ENCODE measurements at regions not wholly inside any gene's neighbourhood (a gene's known extent, or its start where the extent isn't known, plus 50 kb on each side); places are given as distances from the start of the nearest gene placed in this dataset.
A peak's percentile ranks its signal among the peaks of the same experiment; 100 is the strongest.

DNA sequence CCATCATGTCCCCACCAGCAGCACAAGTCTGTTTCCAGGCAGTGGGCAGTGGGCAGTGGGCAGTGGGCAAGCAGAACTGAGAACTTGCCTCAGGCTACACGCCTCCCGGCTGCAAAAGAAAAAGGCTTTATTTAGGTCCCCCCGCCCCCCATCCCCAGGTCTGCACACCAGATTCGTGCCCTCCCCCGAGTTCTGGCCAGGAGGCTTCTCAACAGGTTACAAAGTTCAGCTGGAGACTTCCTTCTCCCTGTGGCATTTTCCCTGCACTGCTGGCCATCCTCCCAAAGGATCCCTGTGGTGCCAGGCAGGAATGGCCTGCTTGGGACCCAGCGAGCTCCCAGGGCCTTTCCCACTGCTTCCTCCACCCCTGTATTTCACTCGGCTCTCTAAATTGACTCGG lies 97.0 kb upstream of the TRIM2 start:
- DNase-seq, result no peak

DNA sequence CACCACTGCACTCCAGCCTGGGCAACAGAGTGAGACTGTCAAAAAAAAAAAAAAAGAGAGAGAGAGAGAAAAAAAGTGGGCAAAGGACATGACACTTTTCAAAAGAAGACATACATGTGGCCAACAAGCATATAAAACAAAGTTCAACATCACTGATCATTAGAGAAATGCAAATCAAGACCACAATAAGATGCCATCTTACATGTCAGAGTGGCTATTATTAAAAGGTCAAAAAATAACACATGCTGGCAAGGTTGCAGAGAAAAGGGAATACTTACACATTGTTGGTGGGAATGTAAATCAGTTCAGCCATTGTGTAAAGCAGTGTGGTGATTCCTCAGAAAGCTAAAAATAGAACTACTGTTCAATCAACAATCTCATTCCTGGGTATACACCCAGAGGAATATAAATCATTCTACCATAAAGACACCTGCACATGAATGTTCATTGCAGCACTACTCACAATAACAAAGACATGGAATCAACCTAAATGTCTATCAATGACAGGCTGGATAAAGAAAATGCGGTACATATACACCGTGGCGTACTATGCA lies 94.9 kb upstream of the TRIM2 start:
- DNase-seq, result no peak

DNA sequence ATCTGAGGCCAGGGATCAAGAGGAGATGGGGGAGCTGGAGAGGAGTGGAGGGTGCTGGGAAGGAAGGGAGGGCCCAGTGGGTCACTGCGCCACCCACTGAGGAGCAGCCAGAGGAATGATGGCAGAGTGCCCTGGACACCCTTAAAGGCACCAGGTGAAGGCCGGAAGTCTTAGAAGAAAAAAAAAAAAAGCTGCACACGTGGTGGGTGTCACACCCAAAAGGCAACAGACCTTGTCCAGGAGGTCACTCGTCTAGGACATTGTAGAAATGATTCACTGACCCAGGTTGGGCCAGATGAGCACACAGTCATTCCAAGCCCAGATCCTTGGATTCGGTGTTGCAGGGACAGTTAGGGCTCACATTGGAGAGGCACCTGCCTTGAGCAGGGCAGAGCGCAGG lies 93.5 kb upstream of the TRIM2 start:
- no peak for DNase-seq

DNA sequence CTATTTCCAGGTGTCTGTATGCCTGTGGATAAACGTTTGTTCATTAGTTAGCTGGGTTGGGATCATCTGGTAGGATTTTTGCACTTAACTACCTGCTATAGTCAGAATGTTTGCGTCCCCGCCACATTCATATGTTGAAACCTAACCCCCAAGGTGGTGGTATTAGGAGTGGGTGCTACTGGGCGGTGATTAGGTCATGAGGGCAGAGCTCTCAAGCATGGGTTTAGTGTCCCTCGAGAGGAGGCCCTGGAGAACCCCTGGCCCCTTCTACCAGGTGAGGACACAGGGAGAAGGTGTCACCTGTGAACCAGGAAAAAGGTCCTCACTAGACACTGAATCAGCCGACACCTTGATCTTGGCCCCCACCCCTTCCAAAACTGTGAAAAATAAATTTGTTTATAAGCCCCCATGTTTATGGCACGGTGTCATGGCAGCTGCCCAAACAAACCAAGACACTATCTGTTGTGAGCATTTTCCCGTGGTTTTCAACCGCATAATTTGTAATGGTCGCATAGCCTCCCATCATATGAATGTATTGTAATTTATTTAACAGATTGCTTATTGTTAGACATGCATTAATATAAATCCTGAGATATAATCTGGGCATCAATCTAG lies 92.7 kb upstream of the TRIM2 start:
- DNase-seq, result no peak

DNA sequence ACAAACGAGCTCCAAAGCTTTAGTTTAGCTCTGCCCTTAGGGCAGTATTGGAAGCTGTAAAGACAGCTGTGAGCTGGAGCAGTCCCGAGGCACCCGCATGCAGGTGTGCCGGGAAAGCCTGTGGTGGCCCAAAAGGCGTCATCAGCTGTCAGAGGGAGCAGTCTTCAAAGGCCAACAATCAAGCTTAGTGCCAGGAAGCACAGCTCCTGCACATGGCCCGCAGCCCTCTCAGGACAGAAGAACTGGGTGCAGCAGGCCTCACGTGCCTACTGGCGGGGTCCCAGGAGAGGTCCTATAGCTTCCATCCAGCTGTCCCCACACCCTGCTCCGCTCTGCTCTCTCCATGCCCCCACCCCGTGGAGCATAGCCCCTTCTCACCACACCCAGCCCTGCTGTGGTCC lies 92.2 kb upstream of the TRIM2 start:
- DNase-seq, result no peak

DNA sequence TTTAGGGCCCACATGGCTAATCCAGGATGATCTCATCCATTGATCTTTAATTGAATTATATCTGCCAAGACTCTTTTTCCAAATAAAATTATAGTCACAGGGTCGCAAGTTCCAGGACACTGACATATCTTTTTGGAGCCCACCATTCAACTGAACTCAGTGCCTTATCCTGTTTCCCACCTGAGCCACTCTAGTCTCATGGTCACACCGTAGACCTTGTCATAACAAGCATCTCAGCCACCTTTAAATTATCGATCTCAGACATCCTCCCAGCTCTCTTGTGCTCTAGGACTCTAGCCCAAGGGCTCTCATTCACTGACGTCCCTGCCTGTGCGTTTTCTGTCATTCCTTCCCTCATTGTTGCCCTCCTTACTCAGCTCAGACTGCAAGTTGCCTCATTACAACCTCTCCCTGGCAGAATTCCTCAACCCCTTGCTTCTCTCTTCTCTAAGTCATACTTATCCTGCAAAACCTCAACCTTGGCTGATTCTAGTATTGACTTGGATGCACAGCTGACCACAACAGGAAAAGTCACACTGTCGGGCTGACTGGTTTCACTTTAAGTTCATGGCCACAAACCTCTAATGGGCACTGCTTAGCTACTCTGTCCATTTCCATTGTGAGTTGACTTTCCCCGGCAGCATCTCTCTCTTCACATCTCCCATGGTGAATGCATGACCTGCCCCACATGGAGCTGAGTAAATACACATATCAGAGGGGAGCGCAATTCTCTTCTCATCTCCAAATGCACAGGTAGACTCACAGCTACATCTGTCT lies 91.0 kb upstream of the TRIM2 start:
- DNase-seq, result peak; percentile 28

DNA sequence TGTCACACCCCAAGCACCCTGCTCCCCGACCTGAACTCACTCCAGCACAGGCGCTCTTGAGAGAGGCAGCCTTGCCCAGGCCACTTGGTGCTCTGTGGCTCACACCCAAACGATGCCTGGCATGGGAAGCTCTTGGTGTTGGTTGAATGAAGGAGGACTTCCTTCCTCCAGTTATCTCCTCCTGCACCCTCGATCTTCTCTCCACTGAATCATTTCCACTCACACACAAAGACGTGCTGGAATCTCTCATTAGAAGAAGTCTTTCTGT lies 90.5 kb upstream of the TRIM2 start:
- DNase-seq, result no peak

DNA sequence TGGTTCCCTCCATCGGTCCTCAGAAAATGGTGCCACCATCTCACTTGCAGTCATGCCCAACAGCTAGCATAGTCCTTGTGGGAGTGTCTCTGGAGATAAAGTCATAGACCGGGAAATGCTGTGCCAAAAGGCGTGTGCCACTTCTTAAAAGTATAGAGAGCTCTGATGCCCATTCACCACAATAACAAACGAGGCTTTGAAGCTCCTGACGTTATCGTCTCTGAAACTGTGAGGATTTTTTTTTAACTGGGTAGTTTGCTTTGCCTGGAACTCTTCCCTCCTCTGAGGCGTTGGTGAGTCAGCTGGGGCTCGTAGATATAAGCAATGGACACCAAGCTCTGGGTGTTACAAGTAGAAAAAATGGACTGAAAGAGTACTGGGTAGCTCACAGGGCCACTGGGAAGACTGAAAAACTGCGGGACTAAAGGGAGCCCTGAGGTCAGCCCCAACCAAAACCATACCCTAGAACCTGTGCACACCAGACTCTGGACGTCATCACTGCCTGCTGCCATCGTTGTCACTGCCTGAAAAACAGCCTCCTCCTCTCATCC lies 89.4 kb upstream of the TRIM2 start:
- peak; percentile 56 for DNase-seq

DNA sequence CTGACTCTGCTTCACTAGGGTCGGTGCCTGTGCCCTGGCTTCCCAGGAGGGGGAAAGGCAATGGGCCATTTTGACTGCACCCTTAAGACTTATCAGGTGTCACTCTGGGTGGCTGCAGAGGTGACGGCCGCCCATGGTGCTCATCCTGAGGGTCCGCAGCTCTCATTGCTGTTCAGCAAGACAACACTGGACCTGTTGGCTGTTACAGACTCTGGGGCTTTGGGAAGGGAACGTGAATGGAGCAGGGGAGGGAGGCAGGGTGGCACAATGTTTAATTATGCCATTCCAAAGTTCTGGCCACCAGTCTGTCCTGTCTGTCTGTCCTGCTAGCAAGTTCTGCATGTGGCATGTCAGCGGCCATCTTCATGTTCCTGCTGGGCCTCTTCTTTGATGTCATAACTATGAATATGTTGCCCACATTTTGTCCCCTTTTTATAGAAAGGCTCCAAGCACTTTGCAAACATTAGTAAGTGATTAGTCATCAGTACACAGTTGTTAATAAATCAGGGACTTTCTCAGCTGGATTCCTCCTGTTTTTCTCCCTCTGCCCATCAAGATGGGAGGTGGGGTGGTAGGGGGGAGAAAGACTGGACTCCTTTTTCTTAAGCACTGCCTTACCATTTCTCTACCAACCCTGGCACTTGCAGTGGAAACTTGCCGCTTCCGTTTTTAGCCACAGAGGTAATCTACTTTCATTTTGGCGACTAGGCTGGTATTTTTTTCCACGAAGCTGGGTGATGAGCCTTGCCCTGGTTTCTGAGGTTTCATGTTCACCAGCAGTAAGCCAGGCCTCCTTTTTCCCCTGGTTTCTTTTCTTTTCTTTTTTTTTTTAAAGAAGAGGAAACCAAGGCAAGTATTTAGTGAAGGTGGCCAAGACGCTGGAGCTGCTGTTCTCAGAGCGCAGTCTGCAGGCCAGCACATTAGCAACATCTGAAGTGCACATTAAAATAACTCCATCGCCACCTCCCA lies 88.6 kb upstream of the TRIM2 start:
- DNase-seq, result peak; percentile 81

DNA sequence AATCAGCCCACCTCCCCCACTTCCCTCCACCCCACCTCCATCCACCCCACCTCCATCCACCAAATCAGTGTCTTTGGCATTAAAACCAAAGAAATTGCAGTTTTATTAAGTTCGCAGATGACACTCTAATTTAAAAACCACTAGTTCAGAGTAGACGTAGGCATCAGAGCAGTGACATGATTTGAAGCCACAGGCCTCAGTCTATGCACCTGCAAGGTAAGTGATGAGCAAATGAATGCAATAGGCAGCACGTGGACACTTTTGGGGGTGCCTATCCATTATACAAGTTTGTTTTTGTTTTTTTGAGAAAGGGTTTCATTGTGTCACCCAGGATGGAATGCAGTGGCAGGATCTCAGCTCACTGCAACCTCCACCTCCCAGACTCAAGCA lies 88.0 kb upstream of the TRIM2 start:
- no peak for DNase-seq

DNA sequence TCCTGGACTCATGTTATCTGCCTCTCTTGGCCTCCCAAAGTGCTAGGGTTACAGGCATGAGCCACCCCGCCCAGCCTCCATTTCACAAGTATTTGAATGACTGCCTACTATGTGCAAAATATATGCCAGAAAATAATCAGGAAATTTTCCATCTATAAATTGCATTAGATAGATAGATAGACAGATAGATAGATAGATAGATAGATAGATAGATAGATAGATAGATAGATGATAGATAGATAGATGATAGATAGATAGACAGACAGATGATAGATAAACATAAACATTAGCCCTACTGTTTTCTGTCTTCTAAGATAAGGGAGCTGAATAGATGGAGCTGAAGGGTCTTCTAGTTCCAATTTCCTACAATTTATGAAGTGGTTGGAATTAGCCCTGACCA lies 87.4 kb upstream of the TRIM2 start:
- no peak for DNase-seq

DNA sequence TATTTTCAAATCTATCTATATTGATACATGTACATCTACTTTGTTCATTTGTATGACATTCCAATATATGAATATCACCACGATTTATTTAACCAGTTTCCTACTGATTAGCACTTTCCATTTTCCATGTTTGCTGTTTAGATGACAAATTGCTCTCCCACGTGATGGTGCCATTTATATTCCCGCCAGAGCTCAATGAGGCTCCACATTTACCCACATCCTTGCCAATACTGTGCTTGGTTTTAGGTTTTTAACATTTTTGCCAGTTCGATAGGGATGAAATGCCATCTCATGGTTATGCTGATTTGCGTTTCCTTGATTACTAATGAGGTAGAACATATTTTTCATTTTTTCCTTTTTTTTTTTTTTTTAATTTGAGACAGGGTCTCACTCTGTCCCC lies 86.7 kb upstream of the TRIM2 start:
- no peak for DNase-seq

DNA sequence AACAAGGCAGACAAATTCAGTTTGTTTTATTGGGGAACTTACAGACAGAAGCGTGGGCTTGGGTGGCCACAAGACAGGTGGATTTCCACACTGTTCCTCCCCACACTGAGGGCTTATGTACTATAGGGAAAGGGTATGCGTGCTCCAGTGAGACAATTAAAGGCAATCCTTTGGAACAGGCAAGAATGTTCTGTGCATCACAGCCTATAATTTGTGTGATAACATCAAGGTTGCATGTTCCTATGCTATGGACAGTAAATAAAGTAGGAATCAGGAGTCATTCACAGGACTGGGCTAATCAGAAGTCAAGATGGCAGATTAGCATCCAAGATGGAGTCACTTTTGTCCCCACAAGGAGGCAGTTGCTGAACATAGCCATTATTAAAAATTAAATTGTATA lies 84.6 kb upstream of the TRIM2 start:
- DNase-seq, result no peak

DNA sequence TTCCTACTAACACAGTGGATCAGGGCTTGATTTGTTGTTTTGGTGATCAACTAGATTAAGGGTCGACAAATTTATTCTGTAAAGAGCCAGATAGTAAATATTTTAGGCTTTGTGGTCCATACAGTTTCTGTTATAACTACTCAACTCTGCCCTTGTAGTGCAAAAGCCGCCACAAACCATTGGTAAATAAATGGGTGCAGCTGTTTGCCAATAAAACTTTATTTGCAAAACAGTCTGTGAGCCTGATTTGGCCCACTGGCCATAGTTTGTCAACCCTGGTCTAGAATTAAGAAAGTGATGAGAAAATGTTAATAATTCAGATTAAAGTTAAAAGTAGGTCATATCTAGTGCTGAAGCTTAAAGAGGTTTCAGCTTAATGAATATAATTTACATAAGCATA lies 84.0 kb upstream of the TRIM2 start:
- no peak for DNase-seq

DNA sequence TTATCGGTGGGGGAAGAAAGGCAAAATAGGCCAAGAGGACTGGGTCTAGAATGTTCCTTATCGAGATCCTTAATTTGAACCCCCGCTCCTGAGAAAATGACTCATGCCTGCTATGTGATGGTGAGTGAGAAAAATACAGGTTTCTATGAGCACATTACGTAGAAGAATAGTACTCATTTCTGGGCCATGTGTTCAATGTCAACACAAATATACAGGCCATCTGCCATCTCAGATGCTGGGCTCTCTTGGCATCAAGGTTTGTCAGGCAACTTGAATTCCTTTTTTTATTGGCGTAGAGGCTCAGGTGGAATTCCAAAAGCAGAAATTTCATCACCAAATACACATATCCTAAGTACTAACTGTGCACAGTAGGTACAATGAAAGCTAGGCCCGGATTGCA lies 81.4 kb upstream of the TRIM2 start:
- no peak for DNase-seq

DNA sequence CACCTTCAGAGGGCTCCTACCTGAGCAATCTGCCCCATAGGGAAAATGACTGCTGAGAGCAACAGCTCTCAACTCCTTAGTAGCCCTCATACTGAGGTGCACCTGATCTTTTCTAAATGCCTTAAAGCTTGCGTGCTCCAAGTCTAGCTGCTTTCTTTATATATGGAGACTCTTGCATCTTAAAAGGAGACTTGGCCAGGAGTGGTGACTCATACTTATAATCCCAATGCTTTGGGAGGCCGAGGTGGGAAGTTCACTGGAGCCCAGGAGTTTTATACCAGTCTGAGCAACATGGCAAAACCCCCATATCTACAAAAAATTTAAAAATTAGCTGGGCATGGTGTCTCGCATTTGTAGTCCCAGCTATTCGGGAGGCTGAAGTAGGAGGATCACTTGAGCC lies 78.1 kb upstream of the TRIM2 start:
- DNase-seq, result peak; percentile 23

DNA sequence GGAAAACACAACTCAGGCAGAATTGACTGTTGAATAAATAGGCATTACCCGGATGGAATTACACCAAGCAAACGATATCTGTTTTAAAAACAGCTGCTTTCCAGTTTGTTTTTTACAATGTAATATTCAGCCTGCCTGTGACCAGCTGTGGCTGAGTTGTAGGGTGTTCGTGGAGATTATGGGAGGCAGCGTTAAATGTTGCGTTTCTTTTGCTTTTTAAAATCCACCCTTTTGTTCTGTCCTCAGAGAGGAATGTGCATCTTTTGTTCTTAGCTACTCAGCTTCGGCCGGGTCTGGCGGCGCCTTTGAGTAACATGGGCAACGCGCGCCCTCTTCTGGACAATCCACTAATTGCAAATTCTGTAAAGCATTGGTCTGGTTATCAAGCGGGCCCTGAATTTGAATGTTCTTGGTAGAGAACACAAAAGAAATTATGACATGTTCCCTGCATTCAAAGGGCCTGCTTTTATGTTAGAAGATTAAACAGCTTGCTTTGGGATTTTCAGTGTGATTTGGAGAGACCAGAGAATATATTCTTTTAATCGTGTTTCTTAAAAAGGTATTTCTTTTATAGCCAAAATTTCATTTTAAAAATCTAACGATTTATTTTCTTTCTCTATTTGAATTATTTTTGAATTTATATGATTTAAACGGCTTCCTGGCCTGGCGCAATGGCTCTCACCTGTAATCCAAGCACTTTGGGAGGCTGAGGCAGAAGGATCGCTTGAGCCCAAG lies 76.3 kb upstream of the TRIM2 start:
- peak; percentile 81 for DNase-seq

DNA sequence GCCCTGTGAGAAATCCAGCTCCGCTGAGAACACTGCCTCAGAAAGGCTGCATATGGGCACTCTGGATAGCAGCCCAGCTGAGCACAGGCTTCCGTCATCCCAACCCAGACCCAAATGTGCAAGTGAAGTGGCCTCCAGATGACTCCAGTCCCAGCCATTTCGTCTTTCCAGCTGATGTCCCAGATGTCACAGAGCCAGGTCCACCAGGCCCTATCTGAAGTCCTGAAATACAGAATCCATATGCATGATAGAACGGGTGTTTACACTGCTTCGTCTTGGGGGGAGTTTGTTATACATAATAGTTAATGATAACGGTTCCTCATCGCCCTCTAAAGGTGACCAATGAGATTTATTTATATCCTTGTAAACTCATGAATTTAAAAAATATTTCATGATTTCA lies 72.6 kb upstream of the TRIM2 start:
- peak; percentile 28 for DNase-seq

DNA sequence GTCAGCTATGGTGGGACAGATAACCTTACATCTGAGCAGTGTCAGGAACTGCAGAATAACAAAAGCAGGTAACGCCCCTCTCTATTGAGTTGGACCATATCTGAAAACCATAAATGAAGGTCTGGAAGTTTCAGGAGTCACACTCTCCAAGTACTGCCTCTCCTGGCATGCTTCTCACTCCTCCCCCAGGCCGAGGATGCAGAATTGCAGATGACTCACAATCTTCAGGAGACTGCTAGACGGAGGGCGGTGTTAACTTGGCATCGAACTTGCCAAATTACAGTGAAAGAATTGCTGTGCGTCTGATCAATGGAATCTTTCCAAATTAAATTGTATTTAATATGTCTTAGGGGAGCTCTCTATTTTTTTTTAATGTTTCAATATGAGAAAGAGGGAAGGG lies 67.1 kb upstream of the TRIM2 start:
- DNase-seq, result peak; percentile 93

DNA sequence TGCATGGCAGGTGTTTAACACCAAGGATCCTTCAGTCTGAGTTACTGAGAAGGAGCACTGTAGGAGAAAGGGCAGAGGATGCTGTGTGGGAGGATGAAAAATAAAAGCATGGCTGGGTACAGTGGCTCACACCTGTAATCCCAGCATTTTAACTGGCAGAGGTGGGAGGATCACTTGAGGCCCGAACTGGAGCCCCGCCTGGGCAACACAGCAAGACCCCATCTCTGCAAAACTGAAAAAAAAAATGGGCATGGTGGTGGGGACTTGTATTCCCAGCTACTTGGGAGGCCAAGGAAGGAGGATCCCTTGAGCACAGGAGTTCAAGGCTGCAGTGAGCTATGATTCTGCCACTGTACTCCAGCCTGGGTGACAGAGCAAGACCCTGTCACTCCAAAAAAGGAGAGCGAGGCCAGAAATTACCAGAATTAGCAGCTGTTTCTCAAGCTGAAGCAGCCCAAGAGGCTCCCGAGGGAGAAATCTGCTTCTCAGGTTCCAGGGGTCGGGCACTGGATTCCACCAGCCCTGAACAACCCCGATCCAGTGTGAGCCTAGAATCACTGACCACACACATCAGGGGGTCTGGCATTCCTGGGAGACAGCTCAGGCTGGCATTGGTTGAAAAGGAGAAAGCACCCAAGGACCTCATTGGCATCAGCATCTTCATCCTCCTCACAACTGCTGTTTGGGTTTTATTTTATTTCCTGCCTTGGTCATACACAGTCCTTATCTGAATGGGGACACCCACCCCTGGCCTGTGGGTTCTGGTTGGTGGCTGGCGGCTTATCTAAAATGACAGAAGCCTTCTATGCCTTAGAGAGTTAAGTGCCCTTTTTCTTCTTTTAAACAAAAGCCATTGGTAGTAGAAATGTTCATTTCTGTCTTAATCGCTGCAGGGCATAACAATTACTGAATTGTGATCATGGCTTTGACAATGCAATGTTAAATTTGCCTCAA lies 66.3 kb upstream of the TRIM2 start:
- DNase-seq, result no peak

DNA sequence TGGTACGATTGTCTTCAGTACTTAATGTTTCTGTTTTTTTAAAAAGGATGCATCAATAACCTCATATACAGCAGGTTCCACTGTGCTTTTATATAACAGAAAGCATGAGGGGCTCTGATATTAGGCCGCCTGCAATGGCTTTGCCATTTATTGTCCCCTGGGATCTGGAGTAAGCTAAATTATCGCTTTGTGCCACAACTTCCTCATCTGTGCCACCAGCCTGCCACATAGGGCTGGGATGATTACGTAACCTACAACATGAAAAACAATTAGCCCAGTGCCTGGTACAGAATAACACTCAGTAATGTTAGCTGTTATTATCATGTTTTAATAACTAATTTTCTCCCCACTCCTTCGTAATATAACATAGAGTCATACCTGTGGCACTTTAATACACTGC lies 65.5 kb upstream of the TRIM2 start:
- DNase-seq, result no peak

All from fibroblast of skin of abdomen (primary cell).